ENCODE measurements at regions not wholly inside any gene's neighbourhood (a gene's known extent, or its start where the extent isn't known, plus 50 kb on each side); places are given as distances from the start of the nearest gene placed in this dataset.

- TF ChIP-seq, protein P1, sequence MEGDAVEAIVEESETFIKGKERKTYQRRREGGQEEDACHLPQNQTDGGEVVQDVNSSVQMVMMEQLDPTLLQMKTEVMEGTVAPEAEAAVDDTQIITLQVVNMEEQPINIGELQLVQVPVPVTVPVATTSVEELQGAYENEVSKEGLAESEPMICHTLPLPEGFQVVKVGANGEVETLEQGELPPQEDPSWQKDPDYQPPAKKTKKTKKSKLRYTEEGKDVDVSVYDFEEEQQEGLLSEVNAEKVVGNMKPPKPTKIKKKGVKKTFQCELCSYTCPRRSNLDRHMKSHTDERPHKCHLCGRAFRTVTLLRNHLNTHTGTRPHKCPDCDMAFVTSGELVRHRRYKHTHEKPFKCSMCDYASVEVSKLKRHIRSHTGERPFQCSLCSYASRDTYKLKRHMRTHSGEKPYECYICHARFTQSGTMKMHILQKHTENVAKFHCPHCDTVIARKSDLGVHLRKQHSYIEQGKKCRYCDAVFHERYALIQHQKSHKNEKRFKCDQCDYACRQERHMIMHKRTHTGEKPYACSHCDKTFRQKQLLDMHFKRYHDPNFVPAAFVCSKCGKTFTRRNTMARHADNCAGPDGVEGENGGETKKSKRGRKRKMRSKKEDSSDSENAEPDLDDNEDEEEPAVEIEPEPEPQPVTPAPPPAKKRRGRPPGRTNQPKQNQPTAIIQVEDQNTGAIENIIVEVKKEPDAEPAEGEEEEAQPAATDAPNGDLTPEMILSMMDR (IDR thresholded peaks at IDR 0.05 in 4 of 5, conservative IDR thresholded peaks at IDR 0.05 in 1 of 5): no peak
- TF ChIP-seq POLR2A (IDR thresholded peaks at IDR 0.05): no peak
Measured at GRCh38 chr12:127189992-127190391, 1077.0 kb upstream of the TMEM132C start.

Data from gastrocnemius medialis (tissue), 4 donors.